Trophoblast cell (in vitro differentiated cells and primary cell): ENCODE measurements at regions not wholly inside any gene's neighbourhood (a gene's known extent, or its start where the extent isn't known, plus 50 kb on each side); places are given as distances from the start of the nearest gene placed in this dataset.
"Not testable (repeated sequence)": the region's sequence is repeated elsewhere in the genome, so short reads cannot be mapped to it uniquely, and the experiment has no call there.

ENCODE experiments used
- DNase-seq, 2 donors: peaks; one replicate each; pipeline ENCODE4 v3.0.0-alpha.2; 2016
- H2AFZ ChIP-seq: 2 replicates; pipeline ENCODE4 v1.6.1; 2013; ENCODE audit warnings: low read length, moderate library complexity, mild to moderate bottlenecking; ENCODE audit not compliant: insufficient read depth, poor library complexity
- H2AK5ac ChIP-seq: 2 replicates; pipeline ENCODE4 v1.6.1; 2013; ENCODE audit warnings: mild to moderate bottlenecking, low read length
- H2BK120ac ChIP-seq: 2 replicates; pipeline ENCODE4 v1.6.1; 2013; ENCODE audit warnings: low read length, mild to moderate bottlenecking, moderate library complexity; ENCODE audit not compliant: insufficient read depth, poor library complexity
- H2BK12ac ChIP-seq: 2 replicates; pipeline ENCODE4 v1.6.1; 2013; ENCODE audit warnings: mild to moderate bottlenecking, low read length, moderate library complexity
- H2BK5ac ChIP-seq: 2 replicates; pipeline ENCODE4 v1.6.1; 2013; ENCODE audit warnings: low read length, low read depth, moderate library complexity, mild to moderate bottlenecking; ENCODE audit not compliant: poor library complexity
- H3K14ac ChIP-seq: 2 replicates; pipeline ENCODE4 v1.6.1; 2013; ENCODE audit warnings: mild to moderate bottlenecking, low read length
- H3K18ac ChIP-seq: 2 replicates; pipeline ENCODE4 v1.6.1; 2013; ENCODE audit warnings: mild to moderate bottlenecking, low read length
- H3K23ac ChIP-seq: 2 replicates; pipeline ENCODE4 v1.6.1; 2013; ENCODE audit warnings: low read length
- H3K27ac ChIP-seq: 2 replicates; pipeline ENCODE4 v1.5.1; 2013; ENCODE audit warnings: low read depth, mild to moderate bottlenecking, inconsistent platforms, low read length, moderate library complexity
- H3K27me3 ChIP-seq: 2 replicates; pipeline ENCODE4 v1.6.1; 2013; ENCODE audit warnings: inconsistent platforms, mild to moderate bottlenecking, low read length, moderate library complexity; ENCODE audit not compliant: insufficient read depth
- H3K36me3 ChIP-seq, 2 experiments: 1 replicate in 1 of 2; 2 replicates in 1 of 2; pipeline ENCODE4 v1.6.1; 2013; ENCODE audit warnings: low read length in 2 of 2, mild to moderate bottlenecking in 2 of 2, moderate library complexity in 1 of 2; ENCODE audit not compliant: insufficient read depth in 2 of 2, control insufficient read depth in 1 of 2
- H3K4ac ChIP-seq: 2 replicates; pipeline ENCODE4 v1.6.1; 2013; ENCODE audit warnings: low read depth, mild to moderate bottlenecking, low read length, moderate library complexity
- H3K4me1 ChIP-seq, 2 experiments: 1 replicate in 1 of 2; 2 replicates in 1 of 2; pipeline ENCODE4 v1.6.1; 2013; ENCODE audit warnings: low read length in 2 of 2, mild to moderate bottlenecking in 2 of 2, moderate library complexity in 1 of 2; ENCODE audit not compliant: insufficient read depth in 2 of 2, control insufficient read depth in 1 of 2
- H3K4me2 ChIP-seq: 2 replicates; pipeline ENCODE4 v1.6.1; 2013; ENCODE audit warnings: inconsistent platforms, mild to moderate bottlenecking, low read length, moderate library complexity
- H3K4me3 ChIP-seq: 2 replicates; pipeline ENCODE4 v1.5.1; 2013; ENCODE audit warnings: mild to moderate bottlenecking, low read depth, low read length, inconsistent platforms
- H3K79me1 ChIP-seq: one replicate; pipeline ENCODE4 v1.6.1; 2013; ENCODE audit warnings: low read length
- H3K79me2 ChIP-seq: 2 replicates; pipeline ENCODE4 v1.6.1; 2013; ENCODE audit warnings: low read length, mild to moderate bottlenecking; ENCODE audit not compliant: control insufficient read depth, insufficient read depth, poor library complexity
- H3K9ac ChIP-seq: 2 replicates; pipeline ENCODE4 v1.6.1; 2013; ENCODE audit warnings: mild to moderate bottlenecking, low read length
- H3K9me3 ChIP-seq: 2 replicates; pipeline ENCODE4 v1.6.1; 2013; ENCODE audit warnings: low read depth, mild to moderate bottlenecking, control low read depth, inconsistent platforms, low read length; ENCODE audit not compliant: insufficient read depth
- H4K12ac ChIP-seq: 2 replicates; pipeline ENCODE4 v1.6.1; 2013; ENCODE audit warnings: low read depth, mild to moderate bottlenecking, low read length, moderate library complexity
- H4K8ac ChIP-seq: 2 replicates; pipeline ENCODE4 v1.6.1; 2013; ENCODE audit warnings: low read depth, mild to moderate bottlenecking, low read length, moderate library complexity
- H4K91ac ChIP-seq: one replicate; pipeline ENCODE4 v1.6.1; 2013; ENCODE audit warnings: low read depth, mild to moderate bottlenecking, low read length, moderate library complexity
- WGBS: extraction: QIAGEN DNeasy Blood & Tissue Kit; methylation state at CpG from one replicate; pipeline ENCODE4 v1.1.7; 2013; ENCODE audit warnings: missing lambda C conversion rate; ENCODE audit not compliant: insufficient read length, insufficient coverage; ENCODE audit errors: extremely low coverage; 5-methylcytosine and 5-hydroxymethylcytosine counted together

DNA sequence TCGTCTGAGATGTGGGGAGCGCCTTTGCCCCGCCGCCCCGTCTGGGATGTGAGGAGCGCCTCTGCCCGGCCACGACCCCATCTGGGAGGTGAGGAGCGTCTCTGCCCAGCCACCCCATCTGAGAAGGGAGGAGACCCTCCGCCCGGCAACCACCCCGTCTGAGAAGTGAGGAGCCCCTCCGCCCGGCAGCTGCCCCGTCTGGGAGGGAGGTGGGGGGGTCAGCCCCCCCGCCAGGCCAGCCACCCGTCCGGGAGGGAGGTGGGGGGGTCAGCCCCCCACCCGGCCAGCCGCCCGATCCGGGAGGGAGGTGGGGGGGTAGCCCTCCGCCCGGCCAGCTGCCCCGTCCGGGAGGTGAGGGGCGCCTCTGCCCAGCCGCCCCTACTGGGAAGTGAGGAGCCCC is 174.8 kb upstream of the CSNK1A1L start:
- H4K91ac ChIP-seq, DNase-seq, H3K18ac ChIP-seq, H3K4me3 ChIP-seq, H3K23ac ChIP-seq, H3K27ac ChIP-seq, H2BK5ac ChIP-seq, H3K4me2 ChIP-seq, H3K4ac ChIP-seq, H3K9ac ChIP-seq, H4K12ac ChIP-seq, H3K36me3 ChIP-seq, H2AFZ ChIP-seq, H3K9me3 ChIP-seq, H3K27me3 ChIP-seq, H3K4me1 ChIP-seq, H4K8ac ChIP-seq, H2BK120ac ChIP-seq, H3K14ac ChIP-seq, H2AK5ac ChIP-seq, H3K79me2 ChIP-seq, H2BK12ac ChIP-seq, H3K79me1 ChIP-seq: not testable (repeated sequence)
- no CpG with 5 or more reads among the region's 28 CpGs for WGBS

DNA sequence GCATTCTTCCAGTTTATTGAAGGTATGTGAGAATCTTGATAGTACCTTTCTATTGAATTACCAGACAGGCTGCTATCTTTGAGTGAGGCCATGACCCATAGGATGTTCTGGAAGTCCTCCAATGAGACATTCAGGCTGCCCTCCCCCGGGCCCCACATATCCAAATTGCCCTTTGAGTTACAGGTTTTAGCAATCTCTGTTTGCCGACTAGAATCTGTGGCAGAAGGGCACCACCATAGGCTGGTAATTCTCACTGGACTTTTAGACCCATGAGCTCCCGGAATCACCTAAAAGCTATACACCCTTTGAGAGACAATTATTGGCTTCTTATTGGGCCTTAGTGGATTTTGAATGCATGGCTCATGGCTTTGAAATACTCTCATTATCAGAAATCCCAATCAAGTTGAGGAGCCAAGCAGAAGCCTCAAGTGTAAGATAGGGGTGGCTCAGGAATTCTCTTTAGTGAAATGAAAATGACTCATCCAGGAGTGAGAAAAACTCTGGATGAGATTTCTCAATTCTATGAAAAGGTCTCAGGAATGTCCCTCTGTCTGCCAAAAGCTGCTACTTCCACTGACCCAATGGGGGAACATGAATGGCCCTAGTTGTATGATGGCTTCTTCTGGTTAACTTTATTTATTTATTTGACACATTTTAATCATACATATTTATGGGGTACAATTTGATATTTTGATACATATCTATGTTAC is 172.1 kb upstream of the CSNK1A1L start:
- Histone ChIP-seq H4K12ac (no peak overlapping the region), H3K79me1 (no peaks in the 10 kb centered on the region), H4K8ac (no peak overlapping the region), H3K36me3 (no peaks in the 10 kb centered on the region), H3K4me3 (no peak overlapping the region), H2BK12ac (no peak overlapping the region), H3K9ac (no peak overlapping the region), H3K4me1 (peaks cover 0 to 3% of the 10 kb centered on the region in 2 experiments), H3K18ac (no peak overlapping the region), H2AK5ac (no peak overlapping the region), H3K9me3 (no peaks in the 10 kb centered on the region), H3K4me2 (peak overlapping the region; percentile 7), H3K14ac (no peak overlapping the region), H4K91ac (no peak overlapping the region), H3K27me3 (no peaks in the 10 kb centered on the region), H3K23ac (no peak overlapping the region), H3K4ac (no peak overlapping the region), H3K27ac (no peak overlapping the region), H3K79me2 (no peaks in the 10 kb centered on the region), H2AFZ (no peak overlapping the region), H2BK5ac (no peak overlapping the region), H2BK120ac (no peak overlapping the region)
- WGBS: no CpG with 5 or more reads among the region's 3 CpGs
- DNase-seq: no peak

DNA sequence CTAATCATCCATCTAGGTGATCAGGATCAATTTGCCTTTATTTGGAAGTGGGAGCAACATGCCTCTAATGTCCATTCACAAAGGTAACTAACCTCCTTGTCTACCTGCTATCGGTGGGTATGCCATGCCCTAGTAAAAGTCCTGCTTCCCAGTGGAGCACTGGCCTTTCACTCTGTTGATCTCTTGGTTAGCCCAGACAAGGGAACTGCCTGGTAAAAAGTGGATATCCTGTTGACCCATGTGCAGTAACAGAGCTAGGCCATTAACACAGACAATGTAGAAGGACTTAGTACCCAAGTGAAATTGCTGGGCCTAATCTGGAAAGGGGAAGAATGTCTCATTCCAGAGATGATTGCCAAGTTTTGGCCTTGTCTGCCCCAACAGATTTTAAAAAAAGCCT is 171.5 kb upstream of the CSNK1A1L start:
- DNase-seq: no peak
- Histone ChIP-seq H3K18ac (no peak overlapping the region), H3K27me3 (no peaks in the 10 kb centered on the region), H3K79me1 (no peaks in the 10 kb centered on the region), H3K79me2 (no peaks in the 10 kb centered on the region), H3K36me3 (no peaks in the 10 kb centered on the region), H3K4ac (no peak overlapping the region), H3K9me3 (no peaks in the 10 kb centered on the region), H4K8ac (no peak overlapping the region), H3K4me2 (no peak overlapping the region), H3K9ac (no peak overlapping the region), H2BK120ac (no peak overlapping the region), H2AK5ac (no peak overlapping the region), H2BK5ac (no peak overlapping the region), H3K4me1 (peaks cover 0 to 3% of the 10 kb centered on the region in 2 experiments), H4K12ac (no peak overlapping the region), H3K27ac (no peak overlapping the region), H2BK12ac (no peak overlapping the region), H3K14ac (no peak overlapping the region), H3K4me3 (no peak overlapping the region), H4K91ac (no peak overlapping the region), H3K23ac (no peak overlapping the region), H2AFZ (no peak overlapping the region)
- WGBS: no CpG with 5 or more reads among the region's 1 CpG

DNA sequence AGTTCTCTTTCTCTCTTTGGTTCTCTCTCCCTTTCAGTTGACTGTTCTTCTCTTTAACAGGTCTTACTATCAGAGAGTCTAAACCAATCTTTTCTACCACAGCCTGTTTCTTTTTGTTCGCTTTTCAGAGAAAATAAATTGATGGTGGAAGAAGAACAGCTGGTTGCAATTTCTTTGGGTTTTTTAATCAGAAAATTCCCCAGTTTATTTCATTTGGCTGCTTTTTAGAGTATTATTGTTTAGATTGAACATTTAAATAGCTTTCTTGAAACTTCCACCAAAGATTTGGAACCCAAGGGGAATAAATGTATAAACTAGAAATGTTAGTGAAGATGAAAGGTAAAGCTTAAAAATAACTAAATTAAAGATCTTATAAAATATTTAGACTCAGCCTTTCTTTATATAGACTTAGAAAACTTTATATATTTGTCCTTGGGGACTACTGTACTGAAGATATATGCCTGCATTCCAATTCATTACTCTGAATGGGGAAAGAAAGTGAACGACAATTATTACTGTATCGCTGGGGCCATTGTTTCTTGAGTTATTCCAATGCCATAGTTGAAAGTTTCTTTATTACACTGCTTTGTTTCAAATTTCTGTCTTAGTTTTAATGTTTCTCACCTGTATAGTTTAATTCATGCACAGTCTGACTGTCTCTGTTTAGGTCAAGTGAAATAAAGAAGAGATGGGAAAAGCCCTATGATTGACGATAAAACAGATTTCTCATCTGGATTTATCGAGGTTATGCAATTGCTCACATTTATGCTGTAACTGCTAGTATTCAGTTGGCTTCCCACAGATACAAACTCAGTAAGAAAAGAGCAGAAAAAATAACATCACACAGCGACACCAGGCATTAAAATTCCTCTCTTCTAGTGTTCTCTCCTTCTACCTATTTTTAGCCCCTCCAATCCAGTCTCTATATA is 169.4 kb upstream of the CSNK1A1L start:
- no peaks in the 10 kb centered on the region for H3K27me3 ChIP-seq
- H3K9ac ChIP-seq: no peak overlapping the region
- no peak overlapping the region for H3K4me2 ChIP-seq
- H3K4me3 ChIP-seq: no peak overlapping the region
- WGBS: no CpG with 5 or more reads among the region's 6 CpGs
- no peak overlapping the region for H2AK5ac ChIP-seq
- no peak overlapping the region for H2BK12ac ChIP-seq
- no peaks in the 10 kb centered on the region for H3K36me3 ChIP-seq
- peaks cover 0 to 3% of the 10 kb centered on the region in 2 experiments for H3K4me1 ChIP-seq
- H3K27ac ChIP-seq: no peak overlapping the region
- DNase-seq: no peak
- no peaks in the 10 kb centered on the region for H3K9me3 ChIP-seq
- H2AFZ ChIP-seq: no peak overlapping the region
- no peak overlapping the region for H3K14ac ChIP-seq
- H4K12ac ChIP-seq: no peak overlapping the region
- H3K79me2 ChIP-seq: no peaks in the 10 kb centered on the region
- no peak overlapping the region for H3K23ac ChIP-seq
- no peak overlapping the region for H2BK120ac ChIP-seq
- H4K8ac ChIP-seq: no peak overlapping the region
- no peak overlapping the region for H4K91ac ChIP-seq
- no peak overlapping the region for H3K4ac ChIP-seq
- no peaks in the 10 kb centered on the region for H3K79me1 ChIP-seq
- no peak overlapping the region for H2BK5ac ChIP-seq
- H3K18ac ChIP-seq: no peak overlapping the region
